ENCODE measurements at regions not wholly inside any gene's neighbourhood (a gene's known extent, or its start where the extent isn't known, plus 50 kb on each side); places are given as distances from the start of the nearest gene placed in this dataset.

GRCh38 chr13:109868578-109869311, 82.4 kb upstream of the IRS2 start:
- TF ChIP-seq POLR2A (IDR thresholded peaks at IDR 0.05; ENCODE audit: low read length), result no peak
- TF ChIP-seq, protein P1, sequence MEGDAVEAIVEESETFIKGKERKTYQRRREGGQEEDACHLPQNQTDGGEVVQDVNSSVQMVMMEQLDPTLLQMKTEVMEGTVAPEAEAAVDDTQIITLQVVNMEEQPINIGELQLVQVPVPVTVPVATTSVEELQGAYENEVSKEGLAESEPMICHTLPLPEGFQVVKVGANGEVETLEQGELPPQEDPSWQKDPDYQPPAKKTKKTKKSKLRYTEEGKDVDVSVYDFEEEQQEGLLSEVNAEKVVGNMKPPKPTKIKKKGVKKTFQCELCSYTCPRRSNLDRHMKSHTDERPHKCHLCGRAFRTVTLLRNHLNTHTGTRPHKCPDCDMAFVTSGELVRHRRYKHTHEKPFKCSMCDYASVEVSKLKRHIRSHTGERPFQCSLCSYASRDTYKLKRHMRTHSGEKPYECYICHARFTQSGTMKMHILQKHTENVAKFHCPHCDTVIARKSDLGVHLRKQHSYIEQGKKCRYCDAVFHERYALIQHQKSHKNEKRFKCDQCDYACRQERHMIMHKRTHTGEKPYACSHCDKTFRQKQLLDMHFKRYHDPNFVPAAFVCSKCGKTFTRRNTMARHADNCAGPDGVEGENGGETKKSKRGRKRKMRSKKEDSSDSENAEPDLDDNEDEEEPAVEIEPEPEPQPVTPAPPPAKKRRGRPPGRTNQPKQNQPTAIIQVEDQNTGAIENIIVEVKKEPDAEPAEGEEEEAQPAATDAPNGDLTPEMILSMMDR (IDR thresholded peaks at IDR 0.05), result no peak

Measured in A549 (cell line).